GM12878 (cell line): ENCODE measurements at regions not wholly inside any gene's neighbourhood (a gene's known extent, or its start where the extent isn't known, plus 50 kb on each side); places are given as distances from the start of the nearest gene placed in this dataset.

Experiments used
- ESRRA ChIP-seq: IDR thresholded peaks from 2 replicates; pipeline ENCODE4 v1.6.1; 2012; ENCODE audit warnings: mild to moderate bottlenecking, low read length, improper control_type of control experiment
- NFIC ChIP-seq: IDR thresholded peaks from 2 replicates; pipeline ENCODE4 v1.6.1; 2012; ENCODE audit warnings: low read depth, mild to moderate bottlenecking, inconsistent platforms, low read length, moderate library complexity
- NRF1 ChIP-seq: conservative IDR thresholded peaks from 2 replicates; pipeline ENCODE4 v1.6.1; 2011; ENCODE audit warnings: mild to moderate bottlenecking, low read depth, low read length, improper control_type of control experiment
- STAT3 ChIP-seq: IDR thresholded peaks from 2 replicates; pipeline ENCODE4 v1.6.1; 2011; ENCODE audit warnings: low read depth, low read length, improper control_type of control experiment

DNA sequence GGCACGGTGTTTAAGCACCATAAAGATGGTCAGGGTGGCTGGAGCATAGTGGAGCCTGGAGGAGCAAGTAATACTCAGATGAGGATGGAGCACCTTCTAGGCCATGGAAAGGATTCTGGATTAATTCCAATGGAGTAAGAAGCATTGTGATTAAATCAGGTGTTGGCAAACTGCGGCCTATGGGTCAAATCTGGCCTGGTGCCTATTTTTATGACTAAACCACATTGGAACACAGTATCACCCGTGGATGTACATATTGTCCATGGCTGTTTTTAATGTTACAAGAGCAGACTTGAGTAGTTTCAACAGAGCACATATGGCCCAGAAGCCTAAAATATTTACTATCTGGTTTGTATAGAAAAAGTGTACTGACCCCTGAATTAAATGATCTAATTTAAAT is 49.9 kb upstream of the TMEM248 start (continued):
- TF ChIP-seq NFIC (no peak), ESRRA (no peak), NRF1 (no peak), STAT3 (no peak)
